GM19035 (cell line): ENCODE measurements at regions not wholly inside any gene's neighbourhood (a gene's known extent, or its start where the extent isn't known, plus 50 kb on each side); places are given as distances from the start of the nearest gene placed in this dataset.

Experiments
- ATAC-seq: cut with Tn5 transposase; IDR thresholded peaks from one replicate; pipeline ENCODE4 v1.9.1; 2021; ENCODE audit not compliant: unreplicated experiment

- no peak for ATAC-seq
These were observed 414.1 kb upstream of the DDI1 start for GRCh38 chr11:103622296-103622695.

- peak; percentile 44 for ATAC-seq
These were observed 412.5 kb upstream of the DDI1 start for GRCh38 chr11:103623933-103624332.

GRCh38 chr11:103624708-103625623, 411.5 kb upstream of the DDI1 start:
- no peak for ATAC-seq

- no peak for ATAC-seq
These were observed 410.8 kb upstream of the DDI1 start for GRCh38 chr11:103625624-103625965.

GRCh38 chr11:103628121-103628520, 408.3 kb upstream of the DDI1 start:
- no peak for ATAC-seq

- ATAC-seq = no peak
These were observed 404.6 kb upstream of the DDI1 start for GRCh38 chr11:103631841-103632240.

GRCh38 chr11:103633068-103633788, 403.2 kb upstream of the DDI1 start:
- no peak for ATAC-seq

GRCh38 chr11:103633819-103634590, 402.4 kb upstream of the DDI1 start:
- ATAC-seq = no peak

GRCh38 chr11:103636232-103636631, 400.2 kb upstream of the DDI1 start:
- ATAC-seq = no peak

GRCh38 chr11:103637295-103637694, 399.1 kb upstream of the DDI1 start:
- ATAC-seq = no peak

GRCh38 chr11:103637831-103638230, 398.6 kb upstream of the DDI1 start:
- no peak for ATAC-seq

GRCh38 chr11:103644676-103645075, 391.8 kb upstream of the DDI1 start:
- no peak for ATAC-seq

- peak; percentile 39 for ATAC-seq
These were observed 388.4 kb upstream of the DDI1 start for GRCh38 chr11:103648054-103648453.

GRCh38 chr11:103648670-103649400, 387.6 kb upstream of the DDI1 start:
- ATAC-seq = peak; percentile 46

- ATAC-seq = no peak
These were observed 387.0 kb upstream of the DDI1 start for GRCh38 chr11:103649401-103649895.

- no peak for ATAC-seq
These were observed 386.1 kb upstream of the DDI1 start for GRCh38 chr11:103650330-103650729.

GRCh38 chr11:103651341-103651998, 385.0 kb upstream of the DDI1 start:
- ATAC-seq = no peak

GRCh38 chr11:103652013-103652412, 384.4 kb upstream of the DDI1 start:
- ATAC-seq = no peak

GRCh38 chr11:103656382-103656781, 380.1 kb upstream of the DDI1 start:
- no peak for ATAC-seq

- ATAC-seq = no peak
These were observed 377.2 kb upstream of the DDI1 start for GRCh38 chr11:103659206-103659618.
